ENCODE measurements at regions not wholly inside any gene's neighbourhood (a gene's known extent, or its start where the extent isn't known, plus 50 kb on each side); places are given as distances from the start of the nearest gene placed in this dataset.

DNA sequence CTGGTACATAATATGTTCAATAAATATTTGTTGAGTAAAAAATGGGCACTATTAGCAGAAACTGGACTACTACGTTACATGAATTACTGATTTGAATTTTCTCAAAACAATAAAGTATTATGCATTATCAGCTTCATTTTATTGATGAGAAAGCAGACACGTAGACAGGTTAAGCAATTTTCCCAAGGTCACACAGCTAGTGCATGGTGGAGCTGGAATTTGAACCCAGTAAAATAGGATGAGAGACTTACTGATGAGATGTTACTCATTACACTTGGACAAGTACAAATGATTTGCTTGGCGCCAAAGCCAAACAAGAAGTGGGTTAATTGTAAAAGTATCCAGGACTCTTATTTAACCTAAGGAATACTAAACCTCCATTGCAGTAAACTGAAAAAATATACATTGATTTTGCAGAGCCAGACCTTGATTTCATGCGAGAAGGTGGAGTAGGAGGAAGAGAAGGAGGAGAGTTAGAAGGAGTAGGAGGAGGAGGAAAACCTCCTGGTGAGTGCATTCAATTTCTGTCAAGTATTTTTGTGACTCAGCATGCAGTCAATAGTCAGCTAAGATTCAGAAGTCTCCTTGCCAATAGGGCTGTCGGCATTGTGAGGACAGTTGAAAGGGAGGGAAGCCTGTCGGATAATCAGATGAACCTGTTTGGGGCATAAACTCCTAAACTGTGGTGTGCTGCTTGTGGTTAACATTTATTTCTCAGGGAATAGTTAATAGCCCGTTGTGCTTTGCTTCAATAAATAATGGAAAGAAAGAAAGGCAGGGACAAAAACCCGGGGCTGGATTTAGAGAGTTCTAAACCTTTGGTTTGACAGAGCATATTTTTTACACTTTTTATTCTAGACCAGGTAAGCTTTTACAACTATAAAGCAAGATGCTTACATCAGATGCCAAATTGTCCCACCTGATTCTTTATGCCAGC, 77.0 kb upstream of the TACR1 start:
- TF ChIP-seq CTCF (conservative IDR thresholded peaks at IDR 0.05) (no peak), EZH2 (IDR thresholded peaks at IDR 0.05; ENCODE audit: low read depth) (no peak)

Measured in PC-9 (cell line).